ENCODE measurements at regions not wholly inside any gene's neighbourhood (a gene's known extent, or its start where the extent isn't known, plus 50 kb on each side); places are given as distances from the start of the nearest gene placed in this dataset.

DNA sequence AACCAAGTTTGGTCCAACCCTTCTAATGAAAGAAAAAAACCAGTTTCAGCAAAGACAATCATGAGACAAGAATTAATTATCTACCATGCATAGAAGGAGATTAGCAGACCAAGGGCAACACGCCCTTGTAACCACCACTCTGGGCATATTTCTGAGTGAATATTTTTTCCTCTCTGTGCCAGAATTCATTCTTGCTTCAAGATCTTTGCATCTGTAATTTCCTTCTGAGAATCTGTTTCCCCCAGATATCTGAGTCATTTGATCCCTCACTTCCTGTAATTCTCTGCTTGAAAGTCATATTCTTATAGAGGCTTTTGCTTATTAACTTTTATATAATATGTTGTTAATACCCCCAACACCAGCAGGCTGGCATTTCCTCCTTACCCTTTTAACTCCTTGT lies 243.7 kb downstream of the SLC16A7 start:
- DNase-seq (ENCODE audit: low spot score): peak; percentile 9

DNA sequence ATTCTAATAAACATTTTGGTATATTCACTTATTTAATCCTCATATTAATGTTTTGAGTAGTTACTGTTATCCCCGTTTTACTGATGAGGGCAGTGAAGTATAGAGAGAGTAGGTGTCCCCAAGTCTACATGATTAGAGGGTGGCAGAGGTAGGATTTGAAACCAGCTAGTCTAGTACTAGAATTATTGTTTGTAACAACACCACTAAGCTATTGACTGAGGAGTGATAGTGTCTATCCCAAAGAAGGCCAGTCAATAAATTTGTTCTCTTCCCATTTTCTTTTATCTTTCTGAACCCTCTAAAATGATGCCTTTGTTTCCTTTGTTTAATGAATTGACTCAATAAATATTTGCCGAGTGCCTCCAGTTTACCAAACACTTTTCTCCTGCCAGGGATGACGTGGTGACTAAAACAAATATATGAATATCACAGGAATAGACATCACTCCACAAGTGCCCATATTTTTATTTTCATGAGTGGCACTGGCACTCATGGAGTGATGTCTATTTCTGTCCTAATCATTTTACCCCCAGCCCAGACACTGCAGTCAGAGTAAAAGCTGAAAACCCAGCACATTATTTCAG lies 247.5 kb downstream of the SLC16A7 start:
- no peak for DNase-seq (ENCODE audit: low spot score)

DNA sequence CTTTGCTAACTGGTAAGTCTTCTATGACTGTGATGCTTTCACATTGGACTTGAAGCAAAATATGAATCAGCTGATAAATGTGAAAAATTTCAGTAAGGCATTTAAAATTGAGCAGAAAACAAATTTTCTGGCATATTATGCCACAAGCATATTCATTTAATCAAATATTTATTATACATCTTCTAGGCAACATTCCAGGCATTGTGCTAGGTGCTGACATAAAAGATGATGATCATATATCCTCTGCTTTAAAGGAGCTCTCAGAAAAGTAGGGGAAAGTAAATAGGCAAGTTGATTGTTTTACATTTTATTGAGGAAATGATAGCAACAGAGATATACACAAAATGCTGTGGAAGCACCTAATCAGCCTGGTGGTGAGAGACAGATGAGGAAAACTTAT lies 248.9 kb downstream of the SLC16A7 start:
- no peak for DNase-seq (ENCODE audit: low spot score)

DNA sequence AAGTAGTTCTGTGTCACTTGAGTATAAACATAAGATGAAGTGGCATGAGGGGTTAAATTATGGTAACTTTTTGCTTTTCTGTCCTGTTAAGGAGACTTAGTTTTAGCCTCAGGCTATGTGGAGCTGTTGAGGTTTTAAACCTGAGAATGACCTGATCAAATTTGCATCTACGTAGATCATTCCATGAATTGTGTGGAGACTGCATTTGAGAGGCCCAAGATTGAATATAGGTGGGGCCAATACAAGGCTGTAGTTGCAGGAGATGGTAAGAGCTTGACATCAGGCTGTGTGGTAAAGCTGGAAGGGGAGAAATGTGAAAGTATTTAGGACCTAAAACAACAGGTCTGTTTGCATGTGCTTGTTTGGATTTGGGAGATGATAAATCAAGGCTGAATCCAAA lies 249.5 kb downstream of the SLC16A7 start:
- DNase-seq (ENCODE audit: low spot score): no peak

DNA sequence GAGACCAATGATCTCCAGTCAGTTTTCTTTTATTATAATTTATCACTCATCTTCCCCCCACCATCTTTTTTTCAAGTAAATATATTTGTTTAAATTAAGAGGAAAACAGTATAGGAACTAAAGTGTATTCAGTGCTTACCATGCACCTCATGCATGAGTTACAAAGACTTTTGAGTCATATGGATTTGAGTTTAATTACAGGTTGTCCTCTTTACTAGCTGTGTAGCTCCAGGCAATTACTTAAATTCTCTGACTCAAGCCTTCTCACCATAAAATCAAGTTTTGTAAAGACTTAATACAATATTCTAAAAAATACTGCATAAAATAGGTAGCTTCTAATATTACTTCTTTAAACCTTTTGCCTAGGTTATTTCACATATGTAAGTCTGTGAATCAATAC lies 251.3 kb downstream of the SLC16A7 start:
- DNase-seq (ENCODE audit: low spot score): no peak

DNA sequence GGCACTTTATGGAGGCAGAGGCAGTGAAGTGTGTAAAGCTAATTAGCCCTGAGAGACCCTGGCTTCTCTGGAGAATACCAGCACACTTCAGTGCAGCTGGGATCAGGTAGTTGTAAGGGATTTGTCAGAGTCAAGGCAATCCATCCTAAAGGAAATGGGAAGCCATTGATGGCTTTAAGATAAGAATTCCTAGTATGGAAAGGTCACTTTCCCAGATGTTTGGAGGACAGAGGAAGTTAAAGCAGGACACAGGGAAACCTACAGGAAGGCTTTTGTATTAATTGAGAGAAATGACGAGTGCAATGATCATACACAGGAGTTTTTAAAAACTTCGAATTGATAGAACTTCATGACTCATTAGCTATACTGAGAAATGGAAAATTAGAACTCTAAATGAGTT lies 254.4 kb downstream of the SLC16A7 start:
- DNase-seq (ENCODE audit: low spot score): no peak

DNA sequence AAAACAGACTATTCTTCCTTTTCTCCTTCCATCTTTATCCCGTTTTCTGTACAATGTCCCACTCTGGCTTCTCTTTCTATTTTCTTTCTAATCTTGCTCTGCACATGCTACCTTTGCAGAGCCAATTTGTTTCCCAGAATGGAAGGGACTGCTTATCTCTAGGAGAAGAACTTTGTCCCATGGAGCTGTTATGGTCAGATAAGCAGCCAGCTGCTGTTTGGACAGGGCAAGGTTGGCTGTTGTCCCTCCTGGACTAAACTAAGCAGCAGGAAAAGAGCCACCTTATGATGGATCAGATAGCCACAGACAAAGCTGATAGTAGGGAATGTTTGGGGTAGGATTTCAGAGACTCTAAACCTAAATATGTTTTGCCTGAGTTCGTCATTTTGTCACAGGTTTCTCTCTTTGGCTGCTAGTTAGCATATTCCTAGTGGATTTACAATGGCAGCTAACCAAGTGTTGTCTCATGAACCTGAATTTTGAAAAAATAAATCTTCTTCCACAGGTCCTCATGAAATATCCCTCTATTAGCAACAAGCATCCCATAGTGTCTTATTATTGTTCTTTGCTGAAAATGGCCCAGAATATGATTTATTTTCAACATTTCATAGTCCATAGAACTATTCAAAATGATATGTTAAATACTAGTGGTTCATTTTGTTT lies 262.8 kb downstream of the SLC16A7 start:
- no peak for DNase-seq (ENCODE audit: low spot score)

DNA sequence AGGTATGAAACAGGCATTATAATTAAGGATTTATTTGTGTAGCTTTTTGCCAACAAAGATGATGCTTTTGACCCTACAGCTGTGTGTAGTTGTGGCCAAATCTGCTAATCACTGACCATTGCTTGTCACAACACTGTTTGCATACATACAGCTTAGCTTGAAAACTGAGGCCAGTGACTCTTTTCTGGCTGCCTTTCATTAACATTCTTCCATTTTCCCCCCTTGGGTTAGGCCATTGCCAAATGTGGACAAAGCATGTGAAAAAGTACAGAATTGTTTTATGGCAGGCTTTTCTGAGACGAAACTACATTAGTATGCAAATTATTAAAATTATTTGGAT lies 263.3 kb downstream of the SLC16A7 start:
- no peak for DNase-seq (ENCODE audit: low spot score)

DNA sequence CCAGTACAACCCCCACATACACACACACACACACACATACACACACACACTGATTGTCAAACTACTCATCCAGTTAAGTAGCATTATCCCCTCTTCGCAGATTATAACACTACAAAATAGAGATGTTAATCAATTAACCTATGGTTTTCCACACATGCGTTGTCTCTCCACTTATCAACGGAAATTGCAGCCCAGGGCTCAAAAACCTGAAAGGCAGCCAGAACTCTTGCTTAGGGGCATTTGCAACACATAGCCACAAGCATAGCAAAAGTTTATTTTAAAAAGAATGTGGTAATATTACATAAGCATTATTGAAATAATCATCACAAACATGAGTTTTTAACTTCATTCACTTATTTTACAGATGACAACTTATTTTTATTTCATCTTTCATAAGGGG lies 265.8 kb downstream of the SLC16A7 start:
- DNase-seq (ENCODE audit: low spot score): no peak

DNA sequence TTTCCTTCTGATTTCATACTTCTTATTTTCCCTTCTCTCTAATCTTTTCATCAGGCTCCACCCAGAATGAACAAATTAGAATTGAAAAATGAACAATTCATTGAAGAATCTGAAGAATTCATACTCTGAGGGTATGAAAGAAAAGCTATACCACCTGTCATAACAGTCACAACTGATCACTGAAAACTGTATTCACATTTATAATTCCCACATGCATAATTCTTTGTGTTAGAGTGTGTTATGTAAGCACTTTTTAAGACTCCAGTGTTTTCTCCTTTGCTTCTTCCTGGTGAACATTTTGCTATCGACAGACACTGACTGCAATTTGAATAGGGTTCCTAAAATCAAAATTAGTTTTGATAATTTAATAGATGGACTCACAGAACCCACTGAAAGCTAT lies 271.2 kb downstream of the SLC16A7 start:
- DNase-seq (ENCODE audit: low spot score): no peak

DNA sequence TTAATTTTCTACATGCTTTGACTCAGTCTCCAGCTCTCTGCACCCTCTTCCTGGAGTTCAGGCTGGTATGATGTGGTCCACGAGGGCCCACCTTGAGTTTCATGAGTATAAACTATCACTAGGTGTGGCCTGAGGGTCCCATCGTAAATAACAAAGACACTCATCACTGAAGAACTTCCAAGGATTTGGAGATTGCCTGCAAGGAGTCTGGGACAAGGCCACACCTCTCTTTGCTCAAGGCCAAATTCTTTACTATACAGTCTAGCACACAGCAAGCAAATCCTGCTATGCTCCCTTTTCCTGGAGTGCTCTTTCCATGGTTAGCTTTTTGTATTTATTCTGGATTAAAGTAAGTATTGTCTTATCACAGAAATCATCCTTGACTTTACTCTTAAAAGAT lies 271.9 kb downstream of the SLC16A7 start:
- no peak for DNase-seq (ENCODE audit: low spot score)

DNA sequence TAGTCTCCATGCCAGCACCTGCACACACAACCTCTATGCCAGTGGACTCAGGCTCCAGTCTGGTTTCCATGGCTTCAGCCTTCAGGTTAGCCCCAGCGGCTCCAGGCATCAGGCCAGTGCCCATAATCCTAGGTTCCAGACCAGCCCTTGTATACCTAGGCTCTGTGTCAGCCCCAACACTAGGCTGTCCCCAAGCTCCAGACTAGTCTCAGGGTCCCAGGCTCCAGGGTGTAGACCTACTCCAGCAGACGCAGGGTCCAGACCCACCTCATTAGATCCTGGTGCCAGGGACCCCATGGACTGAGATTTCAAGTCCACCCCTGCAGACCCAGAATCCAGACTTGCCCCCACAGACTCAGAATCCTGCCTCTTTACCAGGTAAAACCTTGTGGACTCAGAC lies 275.9 kb downstream of the SLC16A7 start:
- DNase-seq (ENCODE audit: low spot score): no peak

DNA sequence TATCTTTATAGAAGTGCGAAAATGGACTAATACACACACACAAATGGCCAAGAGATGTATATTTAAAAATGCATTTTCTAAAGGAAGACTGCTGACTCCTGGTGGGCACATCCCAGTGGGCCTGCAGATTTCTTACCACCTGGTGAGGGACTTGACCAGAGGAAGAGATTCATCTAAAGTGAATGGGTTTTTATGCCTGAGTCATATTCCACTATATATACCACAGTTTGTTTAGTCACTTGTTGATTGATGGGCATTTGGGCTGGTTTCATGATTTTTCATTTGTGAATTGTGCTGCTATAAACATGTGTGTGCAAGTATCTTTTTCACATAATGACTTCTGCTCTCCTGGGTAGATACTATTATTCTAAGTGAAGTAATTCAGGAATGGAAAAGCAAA lies 277.3 kb downstream of the SLC16A7 start:
- DNase-seq (ENCODE audit: low spot score): no peak

DNA sequence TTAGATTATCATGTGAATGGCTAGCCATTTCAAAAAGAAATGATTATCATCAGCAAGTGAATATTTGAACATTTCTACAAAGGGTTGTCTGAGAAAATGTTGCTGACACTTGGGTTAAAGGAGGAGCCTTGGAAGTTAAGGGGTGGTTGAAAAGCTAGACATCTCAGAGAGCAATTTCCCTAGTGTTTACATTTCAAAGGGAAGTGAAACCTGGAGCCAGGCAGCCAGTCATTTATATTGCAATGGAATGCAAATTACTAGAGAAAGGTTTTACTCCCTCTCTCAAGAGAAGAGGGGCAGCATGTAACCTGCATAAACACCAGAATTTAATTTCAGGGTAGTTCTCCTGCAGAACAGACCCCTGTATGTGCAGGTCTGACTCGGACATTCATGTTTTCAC lies 279.0 kb downstream of the SLC16A7 start:
- no peak for DNase-seq (ENCODE audit: low spot score)

DNA sequence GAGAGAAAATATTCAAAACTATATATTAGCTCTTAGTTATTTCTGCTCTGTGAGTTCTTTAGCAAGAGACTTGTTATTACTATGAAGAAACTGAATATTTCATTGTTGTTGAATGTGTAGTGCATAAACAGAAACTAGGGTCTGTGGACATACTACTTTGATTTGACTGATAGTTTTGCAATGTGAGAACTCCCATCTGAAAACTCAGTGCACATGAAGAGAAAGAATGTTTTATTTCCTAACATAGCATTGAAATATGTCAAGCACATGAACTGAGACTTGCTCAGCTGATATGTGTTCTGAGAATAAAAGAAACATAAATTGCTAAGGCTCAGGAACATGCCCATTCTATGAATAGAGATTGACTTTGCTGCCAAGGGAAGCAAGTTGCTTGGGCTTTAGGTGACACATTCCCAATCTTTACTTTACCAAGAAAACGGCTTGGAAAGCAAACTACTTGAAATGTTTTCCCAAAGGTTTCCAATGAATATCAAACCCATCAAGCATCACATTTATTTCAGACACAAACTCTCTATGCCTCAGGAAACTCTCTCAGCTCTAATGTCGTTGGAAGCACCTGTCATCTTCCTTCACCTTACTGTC lies 290.4 kb downstream of the SLC16A7 start:
- no peak for DNase-seq (ENCODE audit: low spot score)

DNA sequence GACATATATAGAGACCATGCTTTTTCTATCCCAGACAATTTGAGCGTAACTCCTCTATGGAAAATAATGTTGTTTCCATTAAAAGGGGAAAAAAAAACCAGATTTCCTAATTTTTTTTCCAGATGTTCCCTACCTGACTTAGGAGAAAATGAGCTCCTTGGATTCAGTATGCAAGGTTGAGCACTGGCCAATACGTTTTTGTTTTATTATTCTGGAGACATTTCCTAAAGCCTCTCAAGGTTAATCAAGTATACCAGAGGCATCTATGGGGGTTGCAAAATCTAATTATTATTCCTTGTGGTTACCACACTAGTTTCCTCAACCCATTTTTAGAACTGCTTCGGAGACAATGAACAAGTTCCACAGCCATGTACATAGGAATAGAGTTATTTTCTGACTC lies 291.3 kb downstream of the SLC16A7 start:
- no peak for DNase-seq (ENCODE audit: low spot score)

DNA sequence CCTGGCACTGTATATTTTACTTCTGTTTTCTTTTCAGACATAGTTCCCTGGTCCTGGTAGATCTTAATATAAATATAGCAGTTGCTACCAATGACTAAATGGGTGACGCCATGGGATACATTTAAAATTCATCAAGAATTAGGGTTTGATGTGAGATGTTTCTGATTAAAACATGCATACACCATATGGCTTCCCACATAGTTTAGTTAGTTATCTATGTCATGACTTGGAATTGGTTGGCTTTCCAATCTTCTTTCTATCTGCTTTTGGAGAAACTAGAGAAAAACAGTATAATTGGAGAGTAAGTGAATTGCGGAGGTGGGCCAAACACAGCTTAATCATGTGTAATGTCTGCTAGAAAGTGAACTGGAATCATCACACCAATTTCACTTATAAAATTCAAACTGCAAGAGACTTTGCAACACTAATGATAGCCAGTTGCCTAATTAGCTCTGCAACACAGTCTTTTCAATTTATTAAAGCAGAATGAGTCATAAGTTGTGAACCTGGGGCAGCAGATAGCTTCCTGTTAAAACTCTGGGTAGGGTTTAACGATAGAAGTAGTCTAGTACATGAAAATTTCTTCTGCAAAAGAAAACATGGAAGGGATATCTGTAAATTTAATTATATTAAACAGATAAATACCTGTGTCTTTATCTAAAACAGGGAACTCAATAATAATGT lies 295.2 kb downstream of the SLC16A7 start:
- DNase-seq (ENCODE audit: low spot score): no peak

DNA sequence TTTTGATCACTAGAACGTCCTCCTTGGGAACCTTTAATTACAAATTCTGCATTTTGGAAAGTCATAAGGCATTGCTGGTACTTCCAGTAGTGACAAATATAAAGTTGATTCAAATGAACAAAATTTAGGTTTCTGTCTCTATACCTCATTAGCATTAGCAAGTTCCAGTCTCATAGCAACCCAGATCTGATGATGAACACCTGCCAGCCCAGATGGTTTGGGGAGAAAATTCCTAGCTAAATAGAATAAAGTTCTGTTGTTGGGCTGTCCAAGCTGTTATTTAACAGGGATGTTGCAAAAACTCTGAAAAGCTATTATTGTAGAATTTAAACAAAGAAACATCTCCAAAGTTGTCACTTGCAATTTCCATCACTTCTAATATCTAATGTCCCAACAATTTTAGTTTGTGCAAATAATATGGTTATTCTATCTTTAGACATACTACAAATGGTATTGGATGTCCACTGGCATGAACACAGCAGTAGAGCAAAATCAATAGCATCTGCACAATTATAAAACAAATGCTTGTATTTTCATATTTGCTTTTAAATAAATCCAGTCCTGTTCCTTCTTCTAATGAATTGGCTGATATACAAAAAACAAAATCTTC lies 299.4 kb downstream of the SLC16A7 start:
- DNase-seq (ENCODE audit: low spot score): no peak

DNA sequence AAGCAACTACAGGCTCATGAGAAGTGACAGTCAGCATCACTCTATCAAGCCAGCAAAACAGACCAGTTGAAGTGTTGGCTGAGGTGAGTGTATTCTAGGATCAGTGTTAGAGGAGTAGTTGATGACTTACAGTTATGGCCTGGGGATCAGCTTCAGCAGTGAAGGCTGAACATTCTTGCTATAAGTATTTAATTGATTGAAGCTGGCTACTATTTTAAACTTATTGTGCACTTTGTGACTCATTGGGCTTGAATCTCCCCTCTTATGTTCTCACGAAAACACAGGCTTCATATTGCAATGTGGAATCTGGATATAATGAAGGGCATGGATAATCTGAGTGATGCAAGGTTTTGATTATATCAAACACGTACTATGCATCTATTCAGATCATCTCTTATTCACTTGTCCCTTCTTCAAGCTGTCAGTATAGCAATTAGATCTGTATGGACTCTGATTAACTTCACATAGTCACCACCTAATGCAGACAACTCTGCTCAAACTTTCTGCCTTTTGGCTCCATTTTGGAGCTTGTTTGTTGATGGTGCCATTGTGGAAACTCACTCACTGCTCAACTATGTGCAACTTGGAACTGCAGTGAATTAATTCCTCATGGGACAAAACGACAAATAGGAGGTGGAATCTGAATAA lies 309.2 kb downstream of the SLC16A7 start:
- peak; percentile 47 for DNase-seq (ENCODE audit: low spot score)

DNA sequence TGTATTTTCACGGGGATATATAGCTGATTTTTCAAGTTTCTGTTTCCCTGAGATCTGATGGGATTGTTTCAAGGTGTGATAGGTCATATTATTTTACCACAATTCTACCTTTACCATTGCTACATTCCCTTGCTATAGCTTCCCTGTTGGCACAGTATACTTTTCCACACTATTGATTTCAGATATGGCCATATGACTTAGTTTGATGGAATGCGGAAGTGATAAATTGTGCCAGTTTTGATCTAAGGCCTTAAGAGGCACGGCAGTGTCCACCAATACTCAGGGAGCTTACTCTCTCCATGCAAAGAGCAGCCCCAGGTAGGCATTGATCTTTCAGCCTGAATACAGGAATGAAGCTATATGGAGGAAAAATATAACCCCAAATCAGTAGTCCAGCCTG lies 315.7 kb downstream of the SLC16A7 start:
- DNase-seq (ENCODE audit: low spot score): no peak

DNA sequence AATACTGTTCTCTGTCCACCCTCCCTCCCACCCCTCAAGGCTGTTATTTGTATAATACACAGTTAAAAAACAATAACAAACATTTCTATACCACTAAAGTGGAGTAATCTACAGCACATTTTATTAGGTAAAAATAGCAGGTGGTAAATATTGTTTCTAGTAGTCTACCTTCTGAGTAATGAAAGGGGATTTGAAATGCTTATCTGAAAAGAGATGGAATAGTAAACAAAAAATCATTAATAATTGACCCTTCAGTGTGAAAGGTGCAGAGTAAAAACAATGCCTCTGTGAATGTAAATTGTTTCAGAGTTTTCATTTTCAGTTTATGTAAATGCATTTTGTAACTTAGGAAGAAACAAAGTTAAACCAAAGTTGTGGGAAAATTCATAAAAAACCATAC lies 321.2 kb downstream of the SLC16A7 start:
- no peak for DNase-seq (ENCODE audit: low spot score)

DNA sequence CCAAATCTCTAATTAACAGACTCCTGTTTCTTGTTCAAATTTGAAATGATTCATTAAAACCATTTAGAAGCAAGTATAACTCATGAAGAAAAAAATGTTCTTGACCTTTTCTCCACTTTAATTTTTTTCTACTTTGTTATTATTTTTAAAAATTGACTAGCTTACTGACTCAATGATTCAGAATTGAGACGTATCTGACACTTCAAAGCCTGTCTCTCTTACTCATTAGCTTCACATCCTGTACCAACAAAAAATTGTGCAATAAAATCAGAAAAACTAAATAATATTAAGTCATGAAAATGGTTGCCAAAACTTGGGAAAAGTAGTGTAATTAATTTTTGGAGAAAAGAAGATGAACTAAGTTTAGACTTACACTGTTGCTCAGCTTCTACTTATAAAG lies 331.2 kb downstream of the SLC16A7 start:
- peak; percentile 8 for DNase-seq (ENCODE audit: low spot score)

DNA sequence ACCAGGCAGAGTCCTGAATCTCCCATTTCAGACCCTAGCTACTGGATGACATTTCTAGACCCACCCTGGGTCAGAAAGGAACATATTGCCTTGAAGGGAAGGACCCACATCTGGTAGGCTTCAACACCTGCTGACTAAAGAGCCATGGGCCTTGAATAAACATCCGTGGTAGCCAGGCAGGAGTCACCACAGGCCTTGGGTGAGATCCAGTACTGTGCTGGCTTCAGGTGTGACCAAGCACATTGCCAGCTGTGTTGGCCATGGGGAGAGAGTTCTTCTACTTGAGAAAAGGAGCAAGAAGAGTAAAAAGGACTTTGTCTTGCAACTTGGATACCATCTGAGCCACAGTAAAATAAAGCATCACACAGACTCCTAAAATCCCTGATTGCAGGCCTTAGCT lies 332.6 kb downstream of the SLC16A7 start:
- no peak for DNase-seq (ENCODE audit: low spot score)

Data from GM03348 (cell line).